HCT116 (cell line): ENCODE measurements at regions not wholly inside any gene's neighbourhood (a gene's known extent, or its start where the extent isn't known, plus 50 kb on each side); places are given as distances from the start of the nearest gene placed in this dataset.

Experiments used
- CEBPB ChIP-seq: IDR thresholded peaks from 2 replicates; pipeline ENCODE4 v1.6.1; 2012; ENCODE audit warnings: low read depth
- CTCF ChIP-seq, 3 experiments: fragments of 200-600 bp in 1 of 3; sonication (generic) in 1 of 3; IDR thresholded peaks in 2 of 3; conservative IDR thresholded peaks in 1 of 3; 2 replicates each; pipeline ENCODE4 v1.5.1; 2012 to 2017; ENCODE audit warnings: low read depth in 2 of 3, low read length in 2 of 3, antibody characterized with exemption in 1 of 3, borderline replicate concordance in 1 of 3, control low read depth in 1 of 3, mild to moderate bottlenecking in 1 of 3, mixed read lengths in 1 of 3, mixed run types in 1 of 3, moderate library complexity in 1 of 3; ENCODE audit not compliant: insufficient read depth in 1 of 3
- EGR1 ChIP-seq: IDR thresholded peaks from 2 replicates; pipeline ENCODE4 v1.6.1; 2012; ENCODE audit warnings: low read depth
- ELF1 ChIP-seq: IDR thresholded peaks from 2 replicates; pipeline ENCODE4 v1.6.1; 2012; ENCODE audit warnings: low read depth, borderline replicate concordance
- EZH2 ChIP-seq: fragments of 200-600 bp; sonication (generic); IDR thresholded peaks from 2 replicates; pipeline ENCODE4 v1.6.1; 2017; ENCODE audit warnings: antibody characterized with exemption, mixed run types
- EZH2phosphoT487 ChIP-seq: fragments of 200-600 bp; IDR thresholded peaks from 2 replicates; pipeline ENCODE4 v1.6.1; 2018; ENCODE audit warnings: antibody characterized with exemption, borderline replicate concordance
- JUND ChIP-seq: IDR thresholded peaks from 2 replicates; pipeline ENCODE4 v1.6.1; 2012
- POLR2A ChIP-seq: IDR thresholded peaks from 2 replicates; pipeline ENCODE4 v1.7.0; 2011; ENCODE audit warnings: borderline replicate concordance; ENCODE audit not compliant: insufficient read depth, insufficient read length; ENCODE audit errors: extremely low read depth
- RAD21 ChIP-seq: IDR thresholded peaks from 2 replicates; pipeline ENCODE4 v1.6.1; 2012; ENCODE audit warnings: low read depth, mild to moderate bottlenecking
- ZNF274 ChIP-seq: fragments of 200-500 bp; sonication (Bioruptor generic); IDR thresholded peaks from 2 replicates; pipeline ENCODE4 v1.6.1; 2014; ENCODE audit warnings: mild to moderate bottlenecking, low read depth, low read length, inconsistent platforms

- TF ChIP-seq ZNF274, result no peak
- no peak for TF ChIP-seq ELF1
- no peak for TF ChIP-seq EZH2
- no peak for TF ChIP-seq JUND
- no peak for TF ChIP-seq EZH2phosphoT487
- TF ChIP-seq EGR1, result no peak
- TF ChIP-seq CTCF (IDR thresholded peaks at IDR 0.05 in 2 of 3, conservative IDR thresholded peaks at IDR 0.05 in 1 of 3; ENCODE audit: borderline replicate concordance in 1 of 3, insufficient read depth in 1 of 3, low read depth in 2 of 3, low read length in 2 of 3), result no peak
- TF ChIP-seq CEBPB, result no peak
- TF ChIP-seq RAD21, result no peak
- no peak for TF ChIP-seq POLR2A
Observed at GRCh38 chr5:124839371-124839998, 93.0 kb upstream of the ZNF608 start.
